ENCODE measurements at regions not wholly inside any gene's neighbourhood (a gene's known extent, or its start where the extent isn't known, plus 50 kb on each side); places are given as distances from the start of the nearest gene placed in this dataset.

- no peak overlapping the region for H3K4me2 ChIP-seq (ENCODE audit: low read length)
- no peaks in the 10 kb centered on the region for H3K4me1 ChIP-seq (ENCODE audit: insufficient read depth, low read length, poor library complexity, severe bottlenecking)
- no peaks in the 10 kb centered on the region for H3K9me2 ChIP-seq (ENCODE audit: insufficient read depth, low read length)
- intact Hi-C loops (cut with micrococcal nuclease; ENCODE audit: unreplicated experiment), result no loop called here
- H3K9me3 ChIP-seq (ENCODE audit: low read length), result no peaks in the 10 kb centered on the region
- no peak for DNase-seq (ENCODE audit: low spot score)
- no TSS peak for BruUV-seq (replicated peaks)
- no peaks in the 10 kb centered on the region for H4K20me1 ChIP-seq (ENCODE audit: insufficient read depth, low read length)
- CTCF ChIA-PET (ENCODE audit: unreplicated experiment), result no interaction called here
- no peaks in the 10 kb centered on the region for H3K79me2 ChIP-seq (ENCODE audit: insufficient read depth, low read depth, low read length)
- no peak overlapping the region for H3K27ac ChIP-seq (ENCODE audit: low read depth, low read length, poor library complexity, severe bottlenecking)
- no peak overlapping the region for H3K4me3 ChIP-seq (ENCODE audit: low read depth, low read length, poor library complexity, severe bottlenecking)
- TF ChIP-seq, protein P1, sequence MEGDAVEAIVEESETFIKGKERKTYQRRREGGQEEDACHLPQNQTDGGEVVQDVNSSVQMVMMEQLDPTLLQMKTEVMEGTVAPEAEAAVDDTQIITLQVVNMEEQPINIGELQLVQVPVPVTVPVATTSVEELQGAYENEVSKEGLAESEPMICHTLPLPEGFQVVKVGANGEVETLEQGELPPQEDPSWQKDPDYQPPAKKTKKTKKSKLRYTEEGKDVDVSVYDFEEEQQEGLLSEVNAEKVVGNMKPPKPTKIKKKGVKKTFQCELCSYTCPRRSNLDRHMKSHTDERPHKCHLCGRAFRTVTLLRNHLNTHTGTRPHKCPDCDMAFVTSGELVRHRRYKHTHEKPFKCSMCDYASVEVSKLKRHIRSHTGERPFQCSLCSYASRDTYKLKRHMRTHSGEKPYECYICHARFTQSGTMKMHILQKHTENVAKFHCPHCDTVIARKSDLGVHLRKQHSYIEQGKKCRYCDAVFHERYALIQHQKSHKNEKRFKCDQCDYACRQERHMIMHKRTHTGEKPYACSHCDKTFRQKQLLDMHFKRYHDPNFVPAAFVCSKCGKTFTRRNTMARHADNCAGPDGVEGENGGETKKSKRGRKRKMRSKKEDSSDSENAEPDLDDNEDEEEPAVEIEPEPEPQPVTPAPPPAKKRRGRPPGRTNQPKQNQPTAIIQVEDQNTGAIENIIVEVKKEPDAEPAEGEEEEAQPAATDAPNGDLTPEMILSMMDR (conservative IDR thresholded peaks at IDR 0.05; ENCODE audit: low read length), result no peak
- TF ChIP-seq EZH2phosphoT487 (IDR thresholded peaks at IDR 0.05; ENCODE audit: borderline replicate concordance, low read depth, low read length), result no peak
- H2AFZ ChIP-seq (ENCODE audit: low read length), result no peak overlapping the region
- POLR2A ChIA-PET, result no interaction called here
- no peaks in the 10 kb centered on the region for H3K36me3 ChIP-seq (ENCODE audit: insufficient read depth, low read length)
Observed at GRCh38 chr18:60693426-60693825, 320.9 kb upstream of the MC4R start.

DNA sequence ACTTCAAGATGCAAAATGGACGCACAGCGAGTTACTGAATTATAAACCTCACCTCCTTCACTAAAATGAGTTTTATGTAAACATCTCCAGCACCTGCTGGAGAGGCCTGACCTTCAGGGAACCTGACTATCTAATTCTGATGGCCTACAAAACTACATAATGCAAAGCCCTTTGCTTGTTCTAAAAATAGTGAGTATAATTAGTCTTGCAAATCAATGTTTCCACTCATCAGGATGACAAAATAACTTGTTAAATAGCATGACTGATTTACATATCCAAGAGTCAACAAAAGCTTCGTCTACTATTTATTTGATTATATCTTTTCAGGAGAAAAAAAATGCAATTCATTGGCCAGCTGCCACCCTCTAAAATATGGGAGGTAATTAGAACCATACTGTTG lies 326.3 kb upstream of the MC4R start:
- Histone ChIP-seq H2AFZ (ENCODE audit: low read length) (no peak overlapping the region), H3K9me3 (ENCODE audit: low read length) (no peaks in the 10 kb centered on the region), H3K4me3 (ENCODE audit: low read depth, low read length, poor library complexity, severe bottlenecking) (no peak overlapping the region), H3K27ac (ENCODE audit: low read depth, low read length, poor library complexity, severe bottlenecking) (no peak overlapping the region), H3K4me2 (ENCODE audit: low read length) (no peak overlapping the region), H3K9me2 (ENCODE audit: insufficient read depth, low read length) (no peaks in the 10 kb centered on the region), H3K79me2 (ENCODE audit: insufficient read depth, low read depth, low read length) (no peaks in the 10 kb centered on the region), H3K36me3 (ENCODE audit: insufficient read depth, low read length) (no peaks in the 10 kb centered on the region), H4K20me1 (ENCODE audit: insufficient read depth, low read length) (no peaks in the 10 kb centered on the region), H3K4me1 (ENCODE audit: insufficient read depth, low read length, poor library complexity, severe bottlenecking) (no peaks in the 10 kb centered on the region)
- BruUV-seq (replicated peaks), result no TSS peak
- TF ChIP-seq, protein P1 (conservative IDR thresholded peaks at IDR 0.05; ENCODE audit: low read length), result no peak
- TF ChIP-seq EZH2phosphoT487 (IDR thresholded peaks at IDR 0.05; ENCODE audit: borderline replicate concordance, low read depth, low read length), result no peak
- intact Hi-C loops (cut with micrococcal nuclease; ENCODE audit: unreplicated experiment), result no loop called here
- ChIA-PET POLR2A (no interaction called here), CTCF (ENCODE audit: unreplicated experiment) (no interaction called here)
- no peak for DNase-seq (ENCODE audit: low spot score)

GRCh38 chr18:60722742-60723141 lies 350.2 kb upstream of the MC4R start:
- no peak overlapping the region for H2AFZ ChIP-seq (ENCODE audit: low read length)
- TF ChIP-seq EZH2phosphoT487 (IDR thresholded peaks at IDR 0.05; ENCODE audit: borderline replicate concordance, low read depth, low read length), result no peak
- no peak overlapping the region for H3K4me2 ChIP-seq (ENCODE audit: low read length)
- H3K9me2 ChIP-seq (ENCODE audit: insufficient read depth, low read length), result no peaks in the 10 kb centered on the region
- intact Hi-C loops (cut with micrococcal nuclease; ENCODE audit: unreplicated experiment), result no loop called here
- ChIA-PET CTCF (ENCODE audit: unreplicated experiment) (no interaction called here), POLR2A (no interaction called here)
- no peaks in the 10 kb centered on the region for H3K36me3 ChIP-seq (ENCODE audit: insufficient read depth, low read length)
- no peaks in the 10 kb centered on the region for H3K9me3 ChIP-seq (ENCODE audit: low read length)
- no TSS peak for BruUV-seq (replicated peaks)
- no peak overlapping the region for H3K27ac ChIP-seq (ENCODE audit: low read depth, low read length, poor library complexity, severe bottlenecking)
- no peaks in the 10 kb centered on the region for H3K79me2 ChIP-seq (ENCODE audit: insufficient read depth, low read depth, low read length)
- no peak overlapping the region for H3K4me3 ChIP-seq (ENCODE audit: low read depth, low read length, poor library complexity, severe bottlenecking)
- no peak for DNase-seq (ENCODE audit: low spot score)
- H4K20me1 ChIP-seq (ENCODE audit: insufficient read depth, low read length), result no peaks in the 10 kb centered on the region
- H3K4me1 ChIP-seq (ENCODE audit: insufficient read depth, low read length, poor library complexity, severe bottlenecking), result no peaks in the 10 kb centered on the region

Data from OCI-LY7 (cell line).